NCI-H82 (cell line): ENCODE measurements at regions not wholly inside any gene's neighbourhood (a gene's known extent, or its start where the extent isn't known, plus 50 kb on each side); places are given as distances from the start of the nearest gene placed in this dataset.

ENCODE experiments used
- DNase-seq: peaks from one replicate; lab custom pipeline; 2025; lab: John Stamatoyannopoulos, UW

DNA sequence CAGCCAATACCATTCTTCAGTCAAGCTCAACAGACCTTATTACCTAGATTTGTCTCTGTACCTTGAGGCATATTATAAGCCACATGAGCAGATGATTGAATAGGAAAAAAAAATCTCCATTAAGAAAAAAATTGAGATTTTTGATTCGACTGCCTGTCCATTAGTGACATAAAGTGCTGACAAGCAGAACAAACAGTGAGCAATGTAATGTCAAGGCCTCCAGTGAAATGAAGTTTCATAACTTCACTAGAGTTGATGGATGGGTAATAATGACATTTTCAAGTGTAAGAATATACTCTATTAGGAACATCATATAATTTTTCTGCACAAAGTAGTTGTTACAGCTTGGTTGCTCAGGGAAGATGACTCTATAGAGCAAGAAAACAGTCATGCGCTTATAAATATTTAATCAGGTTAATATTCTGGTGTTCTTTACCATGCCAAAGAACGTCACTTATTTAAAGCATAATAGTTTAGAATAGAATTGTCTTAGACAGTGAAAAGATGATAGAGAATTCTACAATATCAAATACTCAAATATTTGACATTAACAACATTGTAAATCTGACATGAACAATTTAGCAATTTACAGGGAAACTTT, 783.7 kb downstream of the EPHA7 start:
- DNase-seq = no peak

DNA sequence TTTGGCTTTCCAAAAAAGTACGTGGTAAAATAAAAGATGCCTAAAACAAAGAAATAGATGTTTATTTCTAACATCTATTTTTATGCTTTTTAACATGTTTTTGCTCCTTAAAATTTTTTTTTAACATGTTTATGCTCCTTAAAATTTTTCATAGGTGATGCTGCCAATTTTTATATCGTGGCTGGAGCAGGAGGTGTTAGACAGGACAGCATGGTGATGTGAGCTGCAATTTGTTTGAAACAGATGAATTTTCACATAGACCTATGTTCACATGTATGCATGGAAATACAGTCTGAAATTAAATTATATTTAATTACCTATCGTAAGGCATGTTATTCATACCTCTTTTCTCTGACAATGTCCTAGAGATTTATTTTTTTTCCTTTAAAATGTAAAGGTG, 784.8 kb downstream of the EPHA7 start:
- no peak for DNase-seq

DNA sequence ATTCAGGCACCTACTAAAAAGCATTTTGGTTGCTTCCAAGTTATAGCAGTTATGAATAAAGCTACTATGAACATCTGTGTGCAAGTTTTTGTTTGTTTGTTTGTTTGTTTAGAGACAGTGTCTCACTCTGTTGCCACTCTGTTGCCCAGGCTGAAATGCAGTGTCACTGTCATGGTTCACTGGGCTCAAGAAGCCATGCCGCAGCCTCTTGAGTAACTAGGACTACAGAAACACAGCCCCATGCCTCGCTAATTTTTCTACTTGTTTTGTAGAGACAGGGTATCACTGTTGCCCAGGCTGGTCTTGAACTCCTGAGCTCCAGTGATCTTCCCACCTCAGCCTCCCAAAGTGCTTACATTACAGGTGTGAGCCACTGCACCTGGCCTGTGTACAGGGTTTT, 795.9 kb downstream of the EPHA7 start:
- no peak for DNase-seq

DNA sequence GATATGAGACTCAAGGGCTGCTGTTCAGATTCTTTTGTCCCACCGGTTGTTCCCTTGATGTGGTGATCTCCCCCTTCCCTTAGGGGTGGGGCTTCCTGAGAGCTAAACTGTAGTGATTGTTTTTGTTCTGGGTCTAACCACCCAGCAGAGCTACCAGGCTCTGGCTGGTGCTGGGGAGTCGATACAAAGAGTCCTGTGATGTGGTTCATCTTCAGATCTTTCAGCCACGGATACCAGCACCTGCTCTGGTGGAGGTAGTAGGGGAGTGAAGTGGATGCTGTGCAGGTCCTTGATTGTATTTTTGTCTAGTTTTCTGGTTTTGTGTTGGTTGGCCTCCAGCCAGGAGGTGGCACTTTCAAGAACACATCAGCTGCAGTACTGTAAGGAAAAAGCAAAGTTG, 801.6 kb downstream of the EPHA7 start:
- DNase-seq = no peak

DNA sequence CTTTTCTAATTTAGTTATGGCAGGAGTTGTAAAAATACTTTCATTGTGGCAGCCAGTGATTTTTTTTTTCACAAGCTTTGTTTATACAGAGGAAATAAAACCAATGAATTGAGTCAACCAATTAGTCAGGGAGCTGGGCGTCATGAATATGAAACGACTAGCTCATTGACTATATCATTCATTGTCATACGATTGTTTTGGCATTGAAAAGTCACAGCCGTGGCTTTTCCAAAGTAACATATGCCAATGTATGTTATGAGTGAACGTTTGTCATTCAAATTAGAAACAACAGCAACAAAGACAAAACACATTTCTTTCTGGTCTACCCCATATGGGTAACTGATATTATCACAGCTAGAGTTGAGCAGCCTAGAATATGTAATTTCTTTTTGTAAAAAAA, 810.6 kb downstream of the EPHA7 start:
- DNase-seq = no peak

DNA sequence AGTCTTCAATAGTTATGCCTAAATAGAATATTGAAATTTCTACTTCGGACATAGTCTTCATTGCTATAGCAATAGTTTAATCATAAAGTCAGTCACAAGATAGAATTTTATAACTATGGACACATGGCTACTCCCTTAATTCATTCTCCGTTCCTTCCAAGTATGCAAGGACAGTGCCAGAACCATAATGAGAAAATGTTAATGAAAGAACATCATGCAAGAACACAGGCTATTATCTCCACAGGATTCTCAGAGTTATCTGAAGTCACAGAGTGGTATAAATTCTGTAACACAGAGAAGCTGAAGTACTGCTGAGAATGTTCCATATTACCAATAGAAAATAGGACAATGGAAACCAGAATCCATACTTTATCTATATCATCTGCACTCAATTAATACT, 826.2 kb downstream of the EPHA7 start:
- no peak for DNase-seq

DNA sequence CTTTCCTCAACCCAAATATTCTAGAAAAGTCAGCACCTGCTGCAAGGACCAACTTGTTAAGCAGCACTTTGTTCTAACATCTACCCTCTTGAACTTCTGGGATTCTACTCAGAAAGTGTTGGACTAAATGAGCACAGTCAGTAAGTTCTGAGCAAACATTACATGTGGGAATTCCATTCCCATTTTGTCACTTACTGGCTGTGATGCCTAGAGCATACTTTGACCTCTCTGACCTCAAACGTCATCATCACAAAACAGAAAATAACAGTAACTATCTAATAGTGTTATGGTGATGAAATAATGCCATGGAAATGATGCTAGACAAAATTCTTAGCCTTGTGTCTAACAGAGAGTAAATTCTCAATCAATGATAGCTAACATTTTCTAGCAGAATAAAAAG, 829.4 kb downstream of the EPHA7 start:
- no peak for DNase-seq

DNA sequence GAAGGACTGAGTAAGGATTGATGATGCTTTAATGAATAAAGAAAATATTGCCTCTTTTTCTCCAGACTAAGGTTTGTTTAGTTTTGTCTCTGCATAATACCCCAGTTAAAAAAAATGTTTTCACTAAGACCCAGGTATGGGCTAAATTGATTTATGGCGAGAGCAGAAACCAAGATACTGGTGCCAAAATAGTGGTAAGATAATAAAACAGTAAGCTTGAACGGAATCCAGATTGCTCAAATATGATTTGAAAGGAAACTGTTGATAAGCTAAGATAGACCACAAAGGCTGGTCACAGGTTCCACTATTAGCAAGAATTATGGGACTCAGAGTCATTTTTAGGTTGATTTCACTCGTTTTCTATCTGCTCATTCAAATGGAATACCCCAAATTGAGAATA, 831.2 kb downstream of the EPHA7 start:
- no peak for DNase-seq

DNA sequence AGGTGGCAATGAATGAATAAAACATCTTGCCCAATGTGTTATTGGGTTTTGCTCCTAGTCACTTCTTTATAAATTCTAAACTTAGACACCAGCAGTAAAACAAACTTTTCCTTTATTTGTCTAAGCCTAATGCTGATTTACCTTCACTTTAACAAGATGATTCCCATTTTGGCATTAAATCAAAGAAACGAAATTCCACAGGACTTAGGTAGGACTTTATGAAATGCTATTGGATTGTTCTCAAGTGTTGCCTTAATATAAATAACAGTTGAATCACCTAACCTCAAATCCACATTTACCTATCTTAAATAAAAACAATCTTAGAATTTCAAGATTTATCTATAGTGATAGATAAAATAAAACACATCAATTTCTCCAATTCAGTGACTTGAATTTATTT, 831.8 kb downstream of the EPHA7 start:
- DNase-seq = no peak

DNA sequence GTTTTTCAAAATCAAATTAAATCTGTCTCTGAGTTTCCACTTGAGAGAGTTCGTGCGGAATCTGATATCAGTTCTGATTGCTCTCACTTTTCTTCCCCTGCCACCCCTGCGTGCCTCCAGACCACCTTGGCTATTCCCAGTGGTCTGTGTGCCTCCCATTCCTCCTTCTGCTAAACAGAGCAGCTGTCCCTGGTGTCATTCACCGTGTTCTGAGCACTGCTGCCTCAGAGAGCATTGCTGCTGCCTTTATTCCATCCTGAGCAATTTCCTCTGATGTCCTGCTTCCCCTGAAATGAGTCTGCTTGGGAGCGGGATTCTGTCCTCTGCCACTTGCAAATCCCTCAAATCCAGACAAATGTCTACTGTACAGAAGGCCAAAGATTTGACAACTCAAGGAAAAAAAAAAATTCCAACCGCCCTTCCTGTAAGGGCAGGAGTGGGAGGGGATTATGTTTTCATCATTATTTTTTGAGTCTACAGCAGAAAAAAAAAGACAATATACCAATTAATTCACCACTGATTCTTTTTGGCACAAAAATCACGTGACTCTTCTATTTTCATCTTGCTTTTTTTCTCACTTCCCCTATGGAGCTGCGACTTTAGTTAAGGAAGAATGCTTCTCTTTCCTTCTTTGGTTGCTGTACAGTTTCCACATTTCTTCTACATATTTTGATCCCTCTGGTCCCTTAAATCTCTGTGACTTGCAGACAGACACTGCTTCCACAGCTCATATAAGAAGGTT, 833.0 kb downstream of the EPHA7 start:
- no peak for DNase-seq

DNA sequence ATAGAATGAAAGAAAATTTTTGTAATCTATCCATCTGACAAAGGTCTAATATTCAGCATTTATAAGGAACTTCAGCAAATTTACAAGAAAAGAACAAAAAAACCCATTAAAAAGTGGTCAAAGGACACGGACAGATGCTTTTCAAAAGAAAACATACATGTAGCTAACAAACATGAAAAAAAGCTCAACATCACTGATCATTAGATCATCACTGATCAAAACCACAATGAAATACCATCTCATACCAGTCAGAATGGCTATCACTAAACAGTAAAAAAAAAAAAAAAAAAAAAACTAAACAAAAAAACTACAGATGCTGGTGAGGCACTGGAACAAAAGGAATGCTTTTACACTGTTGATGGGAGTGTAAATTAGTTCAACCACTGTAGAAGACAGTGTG, 837.1 kb downstream of the EPHA7 start:
- DNase-seq = no peak

DNA sequence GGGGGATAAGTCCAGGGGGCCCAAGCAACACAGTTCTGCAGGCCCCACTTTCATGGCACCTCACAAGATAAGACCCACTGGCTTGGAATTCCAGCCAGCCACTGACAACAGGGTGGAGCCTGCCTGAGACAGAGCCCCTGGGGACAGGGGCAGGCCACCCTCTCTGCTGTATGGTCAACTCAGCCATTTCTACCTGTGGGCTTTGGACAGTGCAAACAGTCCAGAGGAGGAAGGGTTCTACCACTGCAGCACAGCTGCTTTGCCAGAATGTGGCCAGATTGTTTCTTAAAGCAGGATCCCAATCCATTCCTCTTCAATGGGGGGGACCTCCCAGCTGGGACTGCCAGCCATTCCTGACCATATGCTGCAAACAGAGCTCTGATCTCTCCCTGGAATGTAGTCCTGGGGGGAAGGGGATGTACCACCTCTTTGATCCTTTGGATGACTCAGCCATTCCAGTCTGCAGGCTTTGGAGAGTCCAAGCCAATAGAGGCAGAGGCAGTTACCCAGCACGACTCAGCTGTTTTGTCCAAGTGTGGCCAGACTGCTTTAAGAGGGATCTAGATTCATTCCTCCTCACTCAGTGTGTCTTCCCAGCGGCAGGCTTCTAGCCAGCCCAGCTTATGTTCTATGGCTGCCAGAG, 842.2 kb downstream of the EPHA7 start:
- DNase-seq = peak; percentile 37

DNA sequence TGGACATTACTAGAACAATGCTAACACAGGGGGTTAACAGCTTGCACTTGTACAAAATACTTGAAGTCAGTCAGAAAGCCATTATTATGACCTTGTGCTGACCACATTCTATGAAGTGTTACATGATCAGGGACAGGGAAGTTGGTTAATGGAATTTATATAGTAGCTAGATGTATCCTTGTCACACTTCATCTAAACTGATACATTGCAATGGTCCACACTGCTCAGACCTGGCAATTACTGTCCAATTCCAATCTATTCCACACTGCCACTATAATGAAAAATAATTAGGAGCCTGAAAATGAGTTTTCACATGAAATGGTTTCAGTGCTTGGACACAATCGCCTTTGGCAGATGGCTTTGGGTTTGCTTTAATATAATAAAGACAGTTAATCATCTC, 850.8 kb downstream of the EPHA7 start:
- DNase-seq = no peak

DNA sequence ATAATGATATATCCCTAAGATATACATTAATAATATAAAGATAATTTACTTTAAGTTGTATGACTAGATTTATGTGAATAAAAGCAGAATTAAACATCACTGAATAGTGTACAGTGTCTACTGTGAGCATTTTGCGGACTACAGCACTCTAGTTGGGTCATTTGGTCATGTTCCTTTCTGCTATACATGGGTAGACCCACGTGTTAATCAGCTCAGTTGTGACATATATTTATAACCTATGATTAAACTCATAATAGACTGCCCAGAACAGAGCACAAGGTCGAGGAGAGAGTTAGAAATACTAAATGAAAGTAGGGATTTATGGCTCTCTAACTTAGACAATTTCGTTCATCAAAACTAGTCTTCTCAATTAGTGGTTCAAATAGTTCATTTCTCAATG, 852.7 kb downstream of the EPHA7 start:
- DNase-seq = no peak

DNA sequence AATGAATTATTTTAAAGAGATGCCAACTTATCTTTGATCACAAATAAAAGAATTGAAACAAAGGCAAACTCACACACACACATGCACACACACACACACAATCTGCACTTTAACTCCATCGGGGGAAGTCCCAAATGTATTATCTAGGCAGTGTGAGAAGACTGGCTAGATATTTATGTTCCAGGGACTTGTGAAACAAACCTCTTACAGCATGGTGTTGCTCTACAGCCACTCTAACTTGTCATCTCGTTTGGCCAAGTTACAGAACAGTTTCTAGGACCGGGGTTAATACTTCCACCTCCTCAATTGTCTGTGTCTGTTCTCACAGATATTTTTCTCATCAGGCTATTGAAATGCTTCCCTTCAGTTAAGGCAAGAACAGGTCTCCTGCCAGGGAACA, 855.0 kb downstream of the EPHA7 start:
- DNase-seq = no peak

DNA sequence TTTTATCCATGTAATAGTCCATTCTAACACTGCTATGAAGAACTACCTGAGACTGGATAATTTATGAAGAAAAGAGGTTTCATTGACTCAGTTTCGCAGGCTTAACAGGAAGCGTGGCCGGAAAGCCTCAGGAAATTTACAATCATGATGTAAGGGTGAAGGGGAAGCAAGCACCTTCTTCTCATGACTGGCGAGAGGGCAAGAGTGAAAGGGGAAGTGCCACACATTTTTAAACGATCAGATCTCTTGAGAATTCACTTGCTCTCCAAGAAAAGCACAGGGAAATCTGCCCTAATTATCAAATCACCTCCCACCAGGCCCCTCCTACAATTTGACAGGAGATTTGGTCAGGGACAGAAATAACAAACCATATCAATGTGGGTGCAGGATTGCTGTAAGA, 859.7 kb downstream of the EPHA7 start:
- DNase-seq = no peak

DNA sequence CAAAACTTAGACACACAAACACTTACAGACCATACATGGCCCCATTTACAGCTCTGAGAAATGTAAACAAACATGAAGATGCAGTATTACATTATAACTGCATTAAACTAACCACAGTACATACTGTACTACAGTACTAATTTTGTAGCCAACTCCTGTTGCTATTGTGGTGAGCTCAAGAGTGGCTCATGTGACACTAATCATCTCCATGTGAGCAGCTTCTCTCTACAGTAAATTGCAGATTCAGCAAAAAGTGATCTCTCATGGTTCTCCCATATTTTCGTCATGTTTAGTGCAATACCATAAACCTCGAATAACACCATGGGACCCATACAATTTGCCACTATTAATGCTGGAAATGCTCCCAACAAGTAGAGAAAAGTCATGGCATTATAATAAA, 860.4 kb downstream of the EPHA7 start:
- DNase-seq = no peak

DNA sequence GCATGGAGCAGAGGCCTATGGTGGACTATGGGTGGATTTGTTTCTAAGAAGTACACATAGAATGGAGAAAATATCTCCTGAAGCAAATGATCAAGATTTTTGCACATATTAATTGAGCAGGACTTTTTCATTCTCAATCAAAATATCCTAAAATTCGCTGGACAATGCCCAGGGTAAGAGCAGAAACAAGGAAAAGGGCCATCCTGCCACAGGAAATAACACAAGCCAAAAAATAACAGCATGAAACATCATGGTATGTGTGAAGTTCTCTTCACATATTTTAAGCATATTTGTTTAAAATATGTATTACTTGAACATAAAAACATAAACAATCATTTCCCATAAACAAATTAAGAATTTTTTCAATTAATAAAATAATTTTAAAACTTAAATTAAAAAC, 868.9 kb downstream of the EPHA7 start:
- DNase-seq = no peak

DNA sequence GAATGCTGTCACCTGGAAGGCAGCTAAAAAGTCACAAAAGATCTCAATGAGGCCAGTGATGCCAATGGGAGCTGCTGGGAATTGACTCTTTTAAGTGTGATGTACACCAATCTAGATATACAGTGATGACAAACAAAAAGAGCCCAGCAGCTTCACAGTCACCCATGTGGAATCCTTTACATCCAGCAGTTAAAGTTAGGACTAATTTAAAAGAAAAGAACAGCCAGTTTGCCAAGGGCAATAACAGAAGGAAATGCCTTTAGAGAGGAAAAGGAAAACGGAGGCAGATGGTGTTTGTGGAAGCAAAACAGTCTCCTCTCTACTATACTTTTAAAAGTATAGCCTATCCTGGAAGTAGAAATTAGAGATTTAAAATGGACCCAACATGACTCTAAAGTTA, 873.5 kb downstream of the EPHA7 start:
- no peak for DNase-seq

DNA sequence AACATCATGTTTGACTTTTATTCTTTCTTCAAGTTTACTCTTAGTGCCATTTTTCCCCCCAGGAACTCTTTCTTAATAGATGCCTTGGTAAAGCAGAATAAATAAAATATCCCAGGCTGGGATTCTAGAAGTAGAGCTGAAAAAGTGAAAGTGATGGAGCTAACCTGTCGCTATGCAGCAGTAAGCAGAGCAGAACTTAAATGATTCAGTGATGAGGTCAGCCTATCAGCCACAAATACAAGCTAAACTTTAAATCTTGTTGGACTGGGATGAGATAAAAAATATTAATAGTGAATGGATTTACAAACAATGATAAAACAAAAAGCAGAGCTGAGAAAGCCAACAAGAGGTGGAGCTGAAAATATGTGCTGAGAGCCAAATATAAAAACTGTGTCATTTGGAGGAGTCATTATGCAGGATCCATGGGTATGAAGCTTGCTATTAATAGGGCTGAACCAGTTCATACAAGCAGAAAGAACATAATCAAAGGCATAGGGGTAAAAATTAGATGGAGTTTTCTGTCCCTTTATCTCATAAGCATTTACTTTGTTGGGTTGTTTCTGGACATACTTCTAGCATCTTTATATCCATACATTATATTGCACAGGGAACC, 877.8 kb downstream of the EPHA7 start:
- DNase-seq = no peak

DNA sequence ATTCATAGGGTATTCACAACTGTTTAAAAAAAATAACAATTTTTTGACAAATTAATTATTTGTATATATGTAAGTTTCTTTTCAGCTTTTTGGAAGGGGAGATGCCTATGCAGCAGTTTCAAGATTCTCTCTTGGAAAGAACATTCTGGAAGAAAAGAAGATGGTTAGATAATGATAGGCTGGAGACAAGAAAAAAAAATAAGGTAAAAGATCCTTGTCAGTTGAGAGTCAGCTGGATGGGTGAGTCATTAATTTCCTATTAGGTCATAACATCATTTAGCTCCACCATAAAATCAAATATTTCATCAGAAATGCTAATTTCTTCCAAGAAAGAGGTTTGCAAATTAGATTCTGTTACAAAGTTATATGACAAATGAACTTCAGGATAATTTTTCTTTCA, 880.4 kb downstream of the EPHA7 start:
- no peak for DNase-seq

DNA sequence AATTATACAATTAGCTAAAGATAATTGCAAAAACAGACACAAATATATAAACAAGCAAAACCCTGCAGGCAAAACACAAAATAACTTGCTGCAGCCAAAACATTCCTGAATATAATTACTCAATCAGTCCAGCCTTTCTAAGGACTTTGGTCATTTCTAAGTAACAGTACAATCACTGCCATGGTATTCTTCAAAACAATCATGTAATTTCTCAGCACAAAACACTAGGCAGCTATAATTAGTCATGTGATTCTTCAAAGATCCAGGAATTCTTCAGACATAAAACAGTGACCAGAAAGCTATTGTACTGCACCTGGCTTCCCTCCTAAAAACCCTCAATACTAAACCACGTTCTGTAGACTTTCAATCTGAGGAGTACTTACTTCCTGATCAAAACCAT, 881.1 kb downstream of the EPHA7 start:
- DNase-seq = no peak

DNA sequence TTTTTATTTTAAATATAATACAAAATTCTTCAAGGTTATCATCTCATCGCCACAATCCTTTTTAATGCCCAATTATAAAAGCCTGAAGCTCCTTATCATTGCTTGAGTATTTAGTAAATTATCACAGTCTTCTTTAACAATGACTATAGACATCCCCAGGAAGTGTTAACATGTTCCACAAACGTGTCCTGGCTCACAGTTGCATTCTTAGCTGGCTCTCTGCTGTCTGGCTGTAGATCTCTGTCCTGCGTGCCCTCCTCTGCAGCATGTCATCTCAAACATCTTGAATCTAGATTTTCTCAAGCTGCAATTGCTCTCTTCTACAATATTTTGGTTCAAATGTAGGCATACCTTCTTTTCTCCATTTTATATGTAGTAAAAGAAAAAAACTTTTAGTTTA, 885.2 kb downstream of the EPHA7 start:
- no peak for DNase-seq
